OCI-LY1 (cell line): ENCODE measurements at regions not wholly inside any gene's neighbourhood (a gene's known extent, or its start where the extent isn't known, plus 50 kb on each side); places are given as distances from the start of the nearest gene placed in this dataset.

Experiments used
- H2AFZ ChIP-seq: fragments of 200-600 bp; sonication (generic), shearing (Covaris generic); 2 replicates; pipeline ENCODE4 v1.6.0; 2014; ENCODE audit warnings: antibody characterized with exemption, mild to moderate bottlenecking, low read length
- H3F3A ChIP-seq: fragments of 200-600 bp; sonication (generic), shearing (Covaris generic); 2 replicates; pipeline ENCODE4 v1.6.0; 2014; ENCODE audit warnings: mild to moderate bottlenecking, antibody characterized with exemption, low read length, moderate library complexity; ENCODE audit not compliant: insufficient read depth
- H3K27ac ChIP-seq: fragments of 200-600 bp; sonication (generic); 2 replicates; pipeline ENCODE4 v1.5.1; 2014; ENCODE audit warnings: low read length, mixed run types, mild to moderate bottlenecking, low read depth; ENCODE audit not compliant: poor library complexity, severe bottlenecking
- H3K27me3 ChIP-seq: fragments of 200-600 bp; sonication (generic); 2 replicates; pipeline ENCODE4 v1.6.0; 2014; ENCODE audit warnings: antibody characterized with exemption, mild to moderate bottlenecking, low read length, moderate library complexity; ENCODE audit not compliant: insufficient read depth
- H3K36me3 ChIP-seq: fragments of 200-600 bp; sonication (generic); 2 replicates; pipeline ENCODE4 v1.6.1; 2014; ENCODE audit warnings: mild to moderate bottlenecking, antibody characterized with exemption, low read length, moderate library complexity, mixed read lengths; ENCODE audit not compliant: insufficient read depth
- H3K4me1 ChIP-seq: fragments of 200-600 bp; sonication (generic); 2 replicates; pipeline ENCODE4 v1.5.1; 2014; ENCODE audit warnings: mild to moderate bottlenecking, low read length, moderate library complexity; ENCODE audit not compliant: insufficient read depth, severe bottlenecking
- H3K4me2 ChIP-seq: fragments of 200-600 bp; sonication (generic), shearing (Covaris generic); 2 replicates; pipeline ENCODE4 v1.6.1; 2014; ENCODE audit warnings: low read length
- H3K4me3 ChIP-seq: fragments of 200-600 bp; sonication (generic); 2 replicates; pipeline ENCODE4 v1.5.1; 2014; ENCODE audit warnings: low read length, low read depth, mild to moderate bottlenecking, mixed read lengths; ENCODE audit not compliant: poor library complexity, severe bottlenecking
- H3K79me2 ChIP-seq: fragments of 200-600 bp; shearing (Covaris generic); 2 replicates; pipeline ENCODE4 v1.6.1; 2016; ENCODE audit warnings: mixed run types, low read length, mixed read lengths; ENCODE audit not compliant: insufficient read depth
- H3K9ac ChIP-seq: fragments of 200-600 bp; sonication (generic), shearing (Covaris generic); 2 replicates; pipeline ENCODE4 v1.6.1; 2014; ENCODE audit warnings: mild to moderate bottlenecking, low read length, mixed read lengths
- H3K9me2 ChIP-seq: fragments of 200-600 bp; sonication (generic), shearing (Covaris generic); 2 replicates; pipeline ENCODE4 v1.6.1; 2014; ENCODE audit warnings: low read depth, mild to moderate bottlenecking, low read length, mixed read lengths
- H3K9me3 ChIP-seq: fragments of 200-600 bp; shearing (Covaris generic); 2 replicates; pipeline ENCODE4 v1.6.1; 2014; ENCODE audit warnings: low read length, mixed read lengths
- H4K20me1 ChIP-seq: fragments of 200-600 bp; sonication (generic), shearing (Covaris generic); 2 replicates; pipeline ENCODE4 v1.6.0; 2016; ENCODE audit warnings: mild to moderate bottlenecking, low read length; ENCODE audit not compliant: insufficient read depth
- CTCF ChIP-seq: fragments of 200-600 bp; sonication (generic), shearing (Covaris generic); IDR thresholded peaks from 2 replicates; pipeline ENCODE4 v1.5.1; 2017; ENCODE audit warnings: mild to moderate bottlenecking, antibody characterized with exemption, low read length, moderate library complexity, mixed read lengths
- EZH2 ChIP-seq: fragments of 200-600 bp; sonication (generic), shearing (Covaris generic); IDR thresholded peaks from 2 replicates; pipeline ENCODE4 v1.8.0; 2017; ENCODE audit warnings: borderline replicate concordance, mixed run types, mild to moderate bottlenecking, antibody characterized with exemption, low read length, moderate library complexity, mixed read lengths

GRCh38 chr3:78235841-78236240, 1195.9 kb downstream of the ROBO2 start:
- TF ChIP-seq EZH2, result no peak
- no peak for TF ChIP-seq CTCF
- no peaks in the 10 kb centered on the region for H3K4me1 ChIP-seq
- H3K4me3 ChIP-seq, result no peak overlapping the region
- H2AFZ ChIP-seq, result no peak overlapping the region
- no peaks in the 10 kb centered on the region for H3K9me2 ChIP-seq
- H3K4me2 ChIP-seq, result no peak overlapping the region
- no peaks in the 10 kb centered on the region for H3F3A ChIP-seq
- H3K79me2 ChIP-seq, result no peaks in the 10 kb centered on the region
- no peak overlapping the region for H3K27ac ChIP-seq
- H3K27me3 ChIP-seq, result no peaks in the 10 kb centered on the region
- H3K36me3 ChIP-seq, result no peaks in the 10 kb centered on the region
- no peaks in the 10 kb centered on the region for H4K20me1 ChIP-seq
- no peak overlapping the region for H3K9ac ChIP-seq
- H3K9me3 ChIP-seq, result no peaks in the 10 kb centered on the region

GRCh38 chr3:78238811-78239210, 1198.9 kb downstream of the ROBO2 start:
- no peaks in the 10 kb centered on the region for H3K27me3 ChIP-seq
- TF ChIP-seq EZH2 (no peak), CTCF (no peak)
- no peaks in the 10 kb centered on the region for H3K9me3 ChIP-seq
- no peaks in the 10 kb centered on the region for H3K4me1 ChIP-seq
- H3K36me3 ChIP-seq, result no peaks in the 10 kb centered on the region
- no peaks in the 10 kb centered on the region for H3K9me2 ChIP-seq
- no peak overlapping the region for H3K4me3 ChIP-seq
- no peaks in the 10 kb centered on the region for H4K20me1 ChIP-seq
- no peaks in the 10 kb centered on the region for H3K79me2 ChIP-seq
- H3K9ac ChIP-seq, result no peak overlapping the region
- H2AFZ ChIP-seq, result no peak overlapping the region
- no peak overlapping the region for H3K27ac ChIP-seq
- H3K4me2 ChIP-seq, result no peak overlapping the region
- no peaks in the 10 kb centered on the region for H3F3A ChIP-seq

- no peaks in the 10 kb centered on the region for H4K20me1 ChIP-seq
- no peaks in the 10 kb centered on the region for H3K9me2 ChIP-seq
- H3K4me1 ChIP-seq, result no peaks in the 10 kb centered on the region
- H3K9me3 ChIP-seq, result no peaks in the 10 kb centered on the region
- H3F3A ChIP-seq, result no peaks in the 10 kb centered on the region
- no peak overlapping the region for H3K4me3 ChIP-seq
- no peak overlapping the region for H3K4me2 ChIP-seq
- H3K27ac ChIP-seq, result no peak overlapping the region
- H2AFZ ChIP-seq, result no peak overlapping the region
- H3K36me3 ChIP-seq, result no peaks in the 10 kb centered on the region
- no peaks in the 10 kb centered on the region for H3K79me2 ChIP-seq
- TF ChIP-seq EZH2 (no peak), CTCF (no peak)
- H3K9ac ChIP-seq, result no peak overlapping the region
- H3K27me3 ChIP-seq, result no peaks in the 10 kb centered on the region
These were observed 1202.8 kb downstream of the ROBO2 start for GRCh38 chr3:78242724-78243123.
